SK-N-SH treated with all-trans-retinoic acid at 6 μM for 48 hours (cell line): ENCODE measurements at regions not wholly inside any gene's neighbourhood (a gene's known extent, or its start where the extent isn't known, plus 50 kb on each side); places are given as distances from the start of the nearest gene placed in this dataset.

Source experiments
- ATAC-seq: fragments of 200-7000 bp; cut with Tn5 transposase; 3 replicates; pipeline ENCODE4 v1.9.1; 2020; ENCODE audit warnings: mild to moderate bottlenecking, moderate library complexity
- ARNTL ChIP-seq: fragments of 450-650 bp; formaldehyde crosslinking; IDR thresholded peaks from 2 replicates; pipeline ENCODE4 v1.5.0; 2020; ENCODE audit warnings: low read depth, mild to moderate bottlenecking, moderate library complexity, borderline replicate concordance
- BACH2 ChIP-seq: fragments of 250-450 bp; sonication (Bioruptor Pico); IDR thresholded peaks from 2 replicates; pipeline ENCODE4 v1.9.0; 2021; ENCODE audit warnings: mild to moderate bottlenecking, borderline replicate concordance
- CSDC2 ChIP-seq: fragments of 250-450 bp; sonication (Bioruptor Pico); IDR thresholded peaks from 2 replicates; pipeline ENCODE4 v1.5.0; 2020; ENCODE audit warnings: mild to moderate bottlenecking, moderate library complexity
- ESRRG ChIP-seq: fragments of 250-450 bp; sonication (Bioruptor Pico); IDR thresholded peaks from 2 replicates; pipeline ENCODE4 v1.6.1; 2021; ENCODE audit warnings: mild to moderate bottlenecking
- GLIS3 ChIP-seq: fragments of 250-450 bp; sonication (Bioruptor Pico); IDR thresholded peaks from 2 replicates; pipeline ENCODE4 v1.5.0; 2020; ENCODE audit warnings: mild to moderate bottlenecking, moderate library complexity
- ISL1 ChIP-seq: fragments of 250-450 bp; sonication (Bioruptor Pico); IDR thresholded peaks from 2 replicates; pipeline ENCODE4 v2.1.2; 2022; ENCODE audit warnings: mild to moderate bottlenecking, moderate library complexity
- OSR1 ChIP-seq: fragments of 250-450 bp; sonication (Bioruptor Pico); IDR thresholded peaks from 2 replicates; pipeline ENCODE4 v1.8.0; 2022; ENCODE audit warnings: moderate library complexity, mild to moderate bottlenecking, inconsistent platforms
- PPARA ChIP-seq: fragments of 250-450 bp; sonication (Bioruptor Pico); IDR thresholded peaks from 2 replicates; pipeline ENCODE4 v1.5.0; 2020; ENCODE audit warnings: mild to moderate bottlenecking, borderline replicate concordance
- RARB ChIP-seq: fragments of 250-450 bp; sonication (Bioruptor Pico); IDR thresholded peaks from 2 replicates; pipeline ENCODE4 v1.8.0; 2021; ENCODE audit warnings: mild to moderate bottlenecking, moderate library complexity
- SNAI2 ChIP-seq: fragments of 250-450 bp; sonication (Bioruptor Pico); IDR thresholded peaks from 2 replicates; pipeline ENCODE4 v1.5.0; 2020; ENCODE audit warnings: mild to moderate bottlenecking, moderate library complexity
- TCF4 ChIP-seq: fragments of 250-450 bp; sonication (Bioruptor Pico); IDR thresholded peaks from 2 replicates; pipeline ENCODE4 v1.8.0; 2021; ENCODE audit warnings: mild to moderate bottlenecking, moderate library complexity, borderline replicate concordance
- TOX ChIP-seq: fragments of 250-450 bp; sonication (Bioruptor Pico); IDR thresholded peaks from 2 replicates; pipeline ENCODE4 v1.8.0; 2021; ENCODE audit warnings: mild to moderate bottlenecking, moderate library complexity, borderline replicate concordance
- ZFP3 ChIP-seq: fragments of 250-450 bp; sonication (Bioruptor Pico); IDR thresholded peaks from 2 replicates; pipeline ENCODE4 v1.5.0; 2020; ENCODE audit warnings: mild to moderate bottlenecking, moderate library complexity
- ZFP30 ChIP-seq: fragments of 450-650 bp; formaldehyde crosslinking; IDR thresholded peaks from 2 replicates; pipeline ENCODE4 v1.5.0; 2022; ENCODE audit warnings: mild to moderate bottlenecking, moderate library complexity
- ZNF565 ChIP-seq: fragments of 450-650 bp; formaldehyde crosslinking; conservative IDR thresholded peaks from 2 replicates; pipeline ENCODE4 v1.5.0; 2020; ENCODE audit warnings: low read depth, mild to moderate bottlenecking, moderate library complexity
- ZNF70 ChIP-seq: fragments of 450-650 bp; formaldehyde crosslinking; IDR thresholded peaks from 2 replicates; pipeline ENCODE4 v1.5.0; 2020; ENCODE audit warnings: mild to moderate bottlenecking, moderate library complexity
- ZNF8 ChIP-seq: fragments of 450-650 bp; formaldehyde crosslinking; IDR thresholded peaks from 2 replicates; pipeline ENCODE4 v1.5.0; 2020; ENCODE audit warnings: mild to moderate bottlenecking, moderate library complexity
- TF ChIP-seq, protein P1 (sequence below): fragments of 250-450 bp; sonication (Bioruptor Pico); IDR thresholded peaks from 2 replicates; pipeline ENCODE4 v1.5.0; 2020; ENCODE audit warnings: mild to moderate bottlenecking, moderate library complexity
- TF ChIP-seq, protein P2 (sequence below): fragments of 250-450 bp; sonication (Bioruptor Pico); IDR thresholded peaks from 2 replicates; pipeline ENCODE4 v1.8.0; 2020; ENCODE audit warnings: mild to moderate bottlenecking, moderate library complexity, borderline replicate concordance
- TF ChIP-seq, protein P3 (sequence below): fragments of 250-450 bp; sonication (Bioruptor Pico); IDR thresholded peaks from 2 replicates; pipeline ENCODE4 v1.5.1; 2021; ENCODE audit warnings: mild to moderate bottlenecking, moderate library complexity
- TF ChIP-seq, protein P4 (sequence below): fragments of 250-450 bp; sonication (Bioruptor Pico); IDR thresholded peaks from 2 replicates; pipeline ENCODE4 v1.5.1; 2020; ENCODE audit warnings: low read depth, mild to moderate bottlenecking, moderate library complexity

DNA sequence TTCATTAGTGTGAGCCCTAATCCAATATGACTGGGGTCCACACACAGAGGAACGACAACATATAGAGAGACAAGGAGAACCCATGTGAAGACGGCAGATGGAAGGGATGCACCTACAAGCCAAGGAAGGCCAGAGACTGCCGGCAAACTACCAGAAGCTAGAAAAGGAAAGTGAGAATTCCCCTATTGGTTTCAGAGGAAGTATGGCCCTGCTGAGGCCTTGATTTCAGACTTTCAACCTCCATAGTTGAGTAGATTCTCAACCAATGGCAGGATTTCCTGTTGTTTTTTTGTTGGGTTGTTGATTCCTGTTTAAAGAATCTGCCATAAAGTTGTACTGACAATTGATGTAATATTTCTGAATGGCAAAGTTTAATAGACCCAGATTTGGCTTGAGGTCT is 241.5 kb downstream of the SATB2 start:
- no peak for ATAC-seq
- TF ChIP-seq RARB (CRISPR knock-in tag): no peak
- TF ChIP-seq, protein P1, sequence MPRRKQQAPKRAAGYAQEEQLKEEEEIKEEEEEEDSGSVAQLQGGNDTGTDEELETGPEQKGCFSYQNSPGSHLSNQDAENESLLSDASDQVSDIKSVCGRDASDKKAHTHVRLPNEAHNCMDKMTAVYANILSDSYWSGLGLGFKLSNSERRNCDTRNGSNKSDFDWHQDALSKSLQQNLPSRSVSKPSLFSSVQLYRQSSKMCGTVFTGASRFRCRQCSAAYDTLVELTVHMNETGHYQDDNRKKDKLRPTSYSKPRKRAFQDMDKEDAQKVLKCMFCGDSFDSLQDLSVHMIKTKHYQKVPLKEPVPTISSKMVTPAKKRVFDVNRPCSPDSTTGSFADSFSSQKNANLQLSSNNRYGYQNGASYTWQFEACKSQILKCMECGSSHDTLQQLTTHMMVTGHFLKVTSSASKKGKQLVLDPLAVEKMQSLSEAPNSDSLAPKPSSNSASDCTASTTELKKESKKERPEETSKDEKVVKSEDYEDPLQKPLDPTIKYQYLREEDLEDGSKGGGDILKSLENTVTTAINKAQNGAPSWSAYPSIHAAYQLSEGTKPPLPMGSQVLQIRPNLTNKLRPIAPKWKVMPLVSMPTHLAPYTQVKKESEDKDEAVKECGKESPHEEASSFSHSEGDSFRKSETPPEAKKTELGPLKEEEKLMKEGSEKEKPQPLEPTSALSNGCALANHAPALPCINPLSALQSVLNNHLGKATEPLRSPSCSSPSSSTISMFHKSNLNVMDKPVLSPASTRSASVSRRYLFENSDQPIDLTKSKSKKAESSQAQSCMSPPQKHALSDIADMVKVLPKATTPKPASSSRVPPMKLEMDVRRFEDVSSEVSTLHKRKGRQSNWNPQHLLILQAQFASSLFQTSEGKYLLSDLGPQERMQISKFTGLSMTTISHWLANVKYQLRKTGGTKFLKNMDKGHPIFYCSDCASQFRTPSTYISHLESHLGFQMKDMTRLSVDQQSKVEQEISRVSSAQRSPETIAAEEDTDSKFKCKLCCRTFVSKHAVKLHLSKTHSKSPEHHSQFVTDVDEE: no peak
- no peak for TF ChIP-seq ZNF8 (CRISPR knock-in tag)
- TF ChIP-seq GLIS3 (CRISPR knock-in tag): no peak
- no peak for TF ChIP-seq ZNF565
- TF ChIP-seq, protein P2, sequence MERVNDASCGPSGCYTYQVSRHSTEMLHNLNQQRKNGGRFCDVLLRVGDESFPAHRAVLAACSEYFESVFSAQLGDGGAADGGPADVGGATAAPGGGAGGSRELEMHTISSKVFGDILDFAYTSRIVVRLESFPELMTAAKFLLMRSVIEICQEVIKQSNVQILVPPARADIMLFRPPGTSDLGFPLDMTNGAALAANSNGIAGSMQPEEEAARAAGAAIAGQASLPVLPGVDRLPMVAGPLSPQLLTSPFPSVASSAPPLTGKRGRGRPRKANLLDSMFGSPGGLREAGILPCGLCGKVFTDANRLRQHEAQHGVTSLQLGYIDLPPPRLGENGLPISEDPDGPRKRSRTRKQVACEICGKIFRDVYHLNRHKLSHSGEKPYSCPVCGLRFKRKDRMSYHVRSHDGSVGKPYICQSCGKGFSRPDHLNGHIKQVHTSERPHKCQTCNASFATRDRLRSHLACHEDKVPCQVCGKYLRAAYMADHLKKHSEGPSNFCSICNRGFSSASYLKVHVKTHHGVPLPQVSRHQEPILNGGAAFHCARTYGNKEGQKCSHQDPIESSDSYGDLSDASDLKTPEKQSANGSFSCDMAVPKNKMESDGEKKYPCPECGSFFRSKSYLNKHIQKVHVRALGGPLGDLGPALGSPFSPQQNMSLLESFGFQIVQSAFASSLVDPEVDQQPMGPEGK (CRISPR knock-in tag): no peak
- TF ChIP-seq TOX (CRISPR knock-in tag): no peak
- TF ChIP-seq ZNF70: no peak
- TF ChIP-seq ZFP30 (CRISPR knock-in tag): no peak
- no peak for TF ChIP-seq ISL1 (CRISPR knock-in tag)
- no peak for TF ChIP-seq SNAI2 (CRISPR knock-in tag)
- TF ChIP-seq BACH2: no peak
- TF ChIP-seq, all 23 proteins: peak for 0

DNA sequence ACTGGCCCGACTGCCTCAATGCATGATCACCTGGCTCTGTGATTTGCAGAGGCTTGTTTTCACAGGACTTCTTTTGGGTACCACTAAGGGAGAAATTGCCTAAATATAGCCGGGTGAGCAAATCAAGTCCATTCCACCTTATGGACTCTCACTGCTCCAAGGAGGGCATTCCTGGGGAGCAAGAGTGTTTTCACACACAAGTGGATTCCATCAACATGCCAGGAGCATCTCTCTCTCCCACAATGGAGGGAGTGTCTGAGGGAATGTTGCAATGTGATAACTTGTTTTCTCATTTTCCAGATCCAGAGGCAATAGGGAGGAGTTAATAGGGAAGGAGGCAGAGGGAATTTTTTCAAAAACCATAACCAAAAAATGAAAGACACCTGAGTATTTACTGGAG is 250.7 kb downstream of the SATB2 start:
- no peak for ATAC-seq

DNA sequence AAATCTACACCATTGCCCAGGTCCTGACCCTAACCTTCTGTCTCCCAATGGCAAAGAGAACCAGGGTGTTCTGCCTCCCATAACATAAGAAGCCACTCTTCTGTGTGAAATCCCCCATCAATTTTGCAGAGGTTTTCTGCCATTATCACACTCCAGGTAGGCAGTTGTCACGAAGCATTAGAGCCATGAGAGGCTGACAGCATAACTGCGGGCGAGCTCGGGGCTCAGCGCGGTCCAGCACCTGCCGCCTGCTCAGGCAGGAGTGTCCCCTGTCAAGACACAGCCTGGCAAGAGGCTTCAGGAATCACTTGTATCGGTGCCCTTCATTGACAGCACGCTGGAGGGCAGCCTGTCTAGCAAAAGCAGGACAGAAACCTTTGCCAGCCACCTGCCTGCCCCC is 251.2 kb downstream of the SATB2 start:
- TF ChIP-seq TCF4 (CRISPR knock-in tag) (no peak), TOX (CRISPR knock-in tag) (no peak), GLIS3 (CRISPR knock-in tag) (no peak), ZFP30 (CRISPR knock-in tag) (no peak), ZFP3 (no peak), SNAI2 (CRISPR knock-in tag) (no peak), ESRRG (CRISPR knock-in tag) (no peak), ZNF70 (no peak), OSR1 (CRISPR knock-in tag) (no peak), BACH2 (no peak), PPARA (CRISPR knock-in tag) (no peak)
- TF ChIP-seq, protein P3, sequence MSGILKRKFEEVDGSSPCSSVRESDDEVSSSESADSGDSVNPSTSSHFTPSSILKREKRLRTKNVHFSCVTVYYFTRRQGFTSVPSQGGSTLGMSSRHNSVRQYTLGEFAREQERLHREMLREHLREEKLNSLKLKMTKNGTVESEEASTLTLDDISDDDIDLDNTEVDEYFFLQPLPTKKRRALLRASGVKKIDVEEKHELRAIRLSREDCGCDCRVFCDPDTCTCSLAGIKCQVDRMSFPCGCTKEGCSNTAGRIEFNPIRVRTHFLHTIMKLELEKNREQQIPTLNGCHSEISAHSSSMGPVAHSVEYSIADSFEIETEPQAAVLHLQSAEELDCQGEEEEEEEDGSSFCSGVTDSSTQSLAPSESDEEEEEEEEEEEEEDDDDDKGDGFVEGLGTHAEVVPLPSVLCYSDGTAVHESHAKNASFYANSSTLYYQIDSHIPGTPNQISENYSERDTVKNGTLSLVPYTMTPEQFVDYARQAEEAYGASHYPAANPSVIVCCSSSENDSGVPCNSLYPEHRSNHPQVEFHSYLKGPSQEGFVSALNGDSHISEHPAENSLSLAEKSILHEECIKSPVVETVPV: no peak
- TF ChIP-seq, protein P2 (CRISPR knock-in tag): no peak
- ATAC-seq: no peak

More for the DNA sequence above, 250.7 kb downstream of the SATB2 start:
- TF ChIP-seq, protein P1: no peak
- TF ChIP-seq RARB (CRISPR knock-in tag) (no peak), OSR1 (CRISPR knock-in tag) (no peak), ESRRG (CRISPR knock-in tag) (no peak), BACH2 (no peak), ARNTL (CRISPR knock-in tag) (no peak), ZFP3 (no peak), CSDC2 (CRISPR knock-in tag) (no peak), ZNF70 (no peak)
- TF ChIP-seq, protein P4, sequence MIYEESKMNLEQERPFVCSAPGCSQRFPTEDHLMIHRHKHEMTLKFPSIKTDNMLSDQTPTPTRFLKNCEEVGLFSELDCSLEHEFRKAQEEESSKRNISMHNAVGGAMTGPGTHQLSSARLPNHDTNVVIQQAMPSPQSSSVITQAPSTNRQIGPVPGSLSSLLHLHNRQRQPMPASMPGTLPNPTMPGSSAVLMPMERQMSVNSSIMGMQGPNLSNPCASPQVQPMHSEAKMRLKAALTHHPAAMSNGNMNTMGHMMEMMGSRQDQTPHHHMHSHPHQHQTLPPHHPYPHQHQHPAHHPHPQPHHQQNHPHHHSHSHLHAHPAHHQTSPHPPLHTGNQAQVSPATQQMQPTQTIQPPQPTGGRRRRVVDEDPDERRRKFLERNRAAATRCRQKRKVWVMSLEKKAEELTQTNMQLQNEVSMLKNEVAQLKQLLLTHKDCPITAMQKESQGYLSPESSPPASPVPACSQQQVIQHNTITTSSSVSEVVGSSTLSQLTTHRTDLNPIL: no peak
- TF ChIP-seq, all 23 proteins: peak for 0
